ENCODE measurements at regions not wholly inside any gene's neighbourhood (a gene's known extent, or its start where the extent isn't known, plus 50 kb on each side); places are given as distances from the start of the nearest gene placed in this dataset.
"Not testable (repeated sequence)": the region's sequence is repeated elsewhere in the genome, so short reads cannot be mapped to it uniquely, and the experiment has no call there.

DNA sequence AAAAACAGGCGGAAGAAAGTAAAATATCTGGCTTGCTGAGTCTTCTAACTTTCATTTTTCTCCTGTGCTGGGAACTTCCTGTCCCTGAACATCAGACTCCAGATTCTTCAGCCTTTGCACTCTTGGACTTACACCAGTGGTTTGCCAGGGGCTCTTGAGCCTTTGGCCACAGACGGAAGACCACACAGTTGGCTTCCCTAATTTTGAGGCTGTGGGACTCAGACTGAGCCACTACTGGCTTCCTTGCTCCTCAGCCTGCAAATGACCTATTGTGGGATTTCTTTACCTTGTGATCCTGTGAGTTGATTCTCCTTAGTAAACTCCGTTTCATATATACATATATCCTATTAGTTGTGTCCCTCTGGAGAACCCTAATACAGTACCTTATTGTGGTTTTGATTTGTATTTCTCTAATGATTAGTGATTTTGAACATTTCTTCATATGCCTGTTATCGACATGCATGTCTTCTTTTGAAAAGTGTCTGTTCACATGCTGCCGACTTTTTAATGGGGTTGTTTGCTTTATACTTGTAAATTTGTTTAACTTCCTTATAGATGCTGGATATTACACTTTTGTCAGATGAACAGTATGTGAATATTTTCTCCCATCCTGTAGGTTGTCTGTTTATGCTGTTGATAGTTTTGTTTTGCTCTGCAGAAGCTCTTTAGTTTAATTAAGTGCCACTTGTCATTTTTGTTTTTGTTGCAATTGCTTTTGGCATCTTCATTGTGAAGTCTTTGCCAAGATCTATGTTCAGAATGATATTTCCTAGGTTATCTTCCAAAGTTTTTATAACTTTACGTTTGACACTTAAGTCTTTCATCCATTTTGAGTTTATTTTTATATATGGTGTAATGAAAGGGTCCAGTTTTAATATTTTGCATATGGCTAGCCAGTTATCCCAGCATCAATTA lies 348.8 kb upstream of the SETBP1 start:
- no peak for DNase-seq (ENCODE audit: low spot score)

DNA sequence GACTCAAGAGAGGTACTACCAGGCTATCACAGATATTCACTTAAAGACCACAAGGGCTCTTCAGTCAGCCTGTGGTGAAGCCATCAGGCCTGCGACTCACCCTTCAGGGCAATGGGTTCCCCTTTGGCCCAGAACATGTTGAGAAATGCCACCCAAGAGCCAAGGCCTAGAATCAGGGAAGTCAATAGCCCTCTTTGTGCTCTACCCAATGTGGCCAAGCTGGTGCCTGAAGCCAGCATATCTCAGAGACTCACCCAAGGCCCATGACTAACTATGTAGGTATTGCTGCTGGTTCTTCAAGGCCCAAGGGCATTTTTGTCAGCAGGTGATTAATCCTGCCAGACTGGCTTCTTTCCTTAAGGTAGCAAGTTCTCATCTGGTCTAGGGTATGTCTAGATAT lies 338.9 kb upstream of the SETBP1 start:
- DNase-seq (ENCODE audit: low spot score): no peak

- no peak for DNase-seq (ENCODE audit: low spot score)
Measured at GRCh38 chr18:44342162-44342561, 338.5 kb upstream of the SETBP1 start.

DNA sequence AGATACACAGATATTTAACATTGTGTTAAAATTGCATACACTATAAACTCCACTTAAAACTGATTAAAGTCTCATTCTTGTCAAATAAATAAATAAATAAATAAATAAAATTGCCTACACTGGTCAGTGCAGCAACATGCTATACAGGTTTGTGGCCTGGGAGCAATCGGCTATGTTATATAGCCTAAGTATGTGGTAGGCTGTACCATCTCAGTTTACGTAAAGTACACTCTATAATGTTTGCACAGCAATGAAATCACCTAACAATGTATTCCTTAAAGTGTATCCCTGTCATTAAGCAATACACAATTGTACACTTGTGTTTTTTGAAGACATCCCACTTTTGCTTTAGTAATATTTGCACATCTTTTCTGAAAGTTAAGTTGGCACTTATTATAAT lies 337.7 kb upstream of the SETBP1 start:
- no peak for DNase-seq (ENCODE audit: low spot score)

GRCh38 chr18:44343570-44343969 lies 337.1 kb upstream of the SETBP1 start:
- DNase-seq (ENCODE audit: low spot score): no peak

DNA sequence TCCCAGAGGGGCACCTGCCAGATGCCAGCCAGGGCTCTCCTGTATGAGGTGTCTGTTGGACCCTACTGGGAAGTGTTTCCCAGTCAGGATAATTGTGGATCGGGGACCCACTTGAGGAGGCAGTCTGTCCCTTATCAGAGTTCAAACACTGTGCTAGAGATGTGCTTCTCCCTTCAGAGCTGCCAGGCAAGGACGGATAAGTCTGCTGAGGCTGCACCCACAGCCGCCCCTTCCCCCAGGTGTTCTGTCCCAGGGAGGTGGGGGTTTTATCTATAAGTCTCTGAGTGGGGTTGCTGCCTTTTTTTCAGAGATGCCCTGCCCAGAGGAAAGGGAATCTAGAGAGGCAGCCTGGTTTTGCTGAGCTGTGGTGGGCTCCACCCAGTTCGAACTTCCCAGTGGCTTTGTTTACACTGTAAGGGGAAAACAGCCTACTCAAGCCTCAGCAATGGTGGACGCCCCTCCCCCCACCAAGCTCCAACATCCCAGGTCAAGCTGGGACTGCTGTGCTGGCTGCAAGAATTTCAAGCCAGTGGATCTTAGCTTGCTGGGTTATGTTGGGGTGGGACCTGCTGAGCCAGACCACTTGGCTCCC lies 324.0 kb upstream of the SETBP1 start:
- DNase-seq (ENCODE audit: low spot score): no peak

DNA sequence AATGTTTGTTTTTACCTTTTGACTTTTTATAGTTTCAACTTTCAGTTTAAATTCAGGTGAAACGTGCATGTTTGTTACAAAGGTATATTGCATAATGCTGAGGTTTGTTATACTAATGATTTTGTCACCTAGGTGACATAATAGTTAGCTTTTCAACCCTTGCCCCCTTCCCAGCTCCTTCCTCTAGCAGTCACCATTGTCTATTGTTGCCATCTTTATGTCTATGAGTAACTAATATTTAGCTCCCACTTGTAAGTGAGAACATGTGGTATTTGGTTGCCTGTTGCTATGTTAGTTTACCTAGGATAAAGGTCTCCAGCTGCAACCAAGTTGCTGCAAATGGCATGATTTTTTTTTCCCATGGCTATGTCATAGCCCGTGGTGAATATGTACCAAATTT lies 322.3 kb upstream of the SETBP1 start:
- DNase-seq (ENCODE audit: low spot score): no peak

GRCh38 chr18:44359741-44360140 lies 320.9 kb upstream of the SETBP1 start:
- DNase-seq (ENCODE audit: low spot score): not testable (repeated sequence)

DNA sequence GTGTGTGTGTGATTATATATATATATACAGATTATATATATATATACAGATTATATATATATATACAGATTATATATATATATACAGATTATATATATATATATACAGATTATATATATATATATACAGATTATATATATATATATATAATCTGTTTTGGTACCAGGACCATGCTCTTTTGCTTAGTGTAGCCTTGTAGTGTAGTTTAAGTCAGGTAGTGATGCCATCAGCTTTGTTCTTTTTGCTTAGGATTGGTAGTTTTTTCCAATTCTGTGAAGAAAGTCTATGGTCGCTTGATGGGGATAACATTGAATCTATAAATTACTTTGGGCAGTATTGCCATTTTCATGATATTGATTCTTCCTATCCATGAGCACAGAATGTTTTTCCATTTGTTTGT lies 318.5 kb upstream of the SETBP1 start:
- DNase-seq (ENCODE audit: low spot score): not testable (repeated sequence)

DNA sequence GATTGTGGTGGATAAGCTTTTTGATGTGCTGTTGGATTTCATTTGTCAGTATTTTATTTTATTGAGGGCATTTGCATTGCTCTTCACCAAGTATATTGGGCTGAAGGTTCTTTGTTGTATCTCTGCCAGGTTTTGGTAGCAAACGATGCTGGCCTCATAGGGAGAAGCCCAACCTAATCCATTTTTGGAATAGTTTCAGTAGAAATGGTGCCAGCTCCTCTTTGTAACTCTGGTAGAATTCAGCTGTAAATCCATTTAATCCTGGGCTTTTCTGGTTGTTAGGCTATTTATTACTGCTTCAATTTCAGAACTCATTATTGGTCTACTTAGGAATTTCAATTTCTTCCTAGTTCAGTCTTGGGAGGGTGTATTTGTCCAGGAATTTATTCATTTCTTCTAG lies 309.8 kb upstream of the SETBP1 start:
- DNase-seq (ENCODE audit: low spot score): no peak

DNA sequence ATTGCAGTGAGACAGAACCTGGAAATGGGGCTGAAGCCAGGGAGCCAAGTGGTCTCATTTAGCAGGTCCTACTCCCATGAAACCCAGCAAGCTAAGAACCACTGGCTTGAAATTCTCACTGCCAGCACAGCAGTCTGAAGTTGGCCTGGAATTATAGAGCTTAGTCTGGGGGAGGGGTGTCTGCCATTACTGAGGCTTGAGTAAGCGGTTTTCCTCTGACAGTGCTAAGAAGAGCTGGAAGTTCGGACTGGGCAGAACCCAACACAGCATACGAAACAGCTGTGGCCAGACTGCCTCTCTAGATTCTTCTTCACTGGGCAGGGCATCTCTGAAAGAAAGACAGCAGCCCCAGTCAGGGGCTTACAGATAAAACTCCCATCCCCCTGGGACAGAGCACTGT lies 305.7 kb upstream of the SETBP1 start:
- no peak for DNase-seq (ENCODE audit: low spot score)

- no peak for DNase-seq (ENCODE audit: low spot score)
Measured at GRCh38 chr18:44386401-44386800, 294.3 kb upstream of the SETBP1 start.

- no peak for DNase-seq (ENCODE audit: low spot score)
Measured at GRCh38 chr18:44388329-44388728, 292.4 kb upstream of the SETBP1 start.

- no peak for DNase-seq (ENCODE audit: low spot score)
Measured at GRCh38 chr18:44392933-44393332, 287.8 kb upstream of the SETBP1 start.

DNA sequence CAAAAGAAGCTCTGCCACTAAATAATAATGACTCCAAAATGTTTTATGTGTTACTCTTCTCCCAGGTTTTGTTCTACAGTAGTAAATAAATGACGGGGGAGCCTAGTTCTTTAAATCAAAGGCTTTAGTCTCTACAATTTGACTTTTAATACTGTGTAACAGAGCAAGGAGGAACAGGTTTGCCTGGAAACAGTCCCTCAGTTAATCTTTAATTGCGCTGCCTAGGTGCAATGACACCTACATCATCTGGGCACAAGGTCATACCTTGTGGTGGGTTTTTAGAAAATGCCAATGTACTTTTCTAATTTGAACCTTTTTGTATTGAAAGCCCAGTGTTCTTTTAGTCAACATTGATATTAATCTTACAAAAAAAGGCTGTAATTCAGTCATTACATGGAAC lies 287.3 kb upstream of the SETBP1 start:
- no peak for DNase-seq (ENCODE audit: low spot score)

- DNase-seq (ENCODE audit: low spot score): no peak
Measured at GRCh38 chr18:44396550-44396949, 284.1 kb upstream of the SETBP1 start.

DNA sequence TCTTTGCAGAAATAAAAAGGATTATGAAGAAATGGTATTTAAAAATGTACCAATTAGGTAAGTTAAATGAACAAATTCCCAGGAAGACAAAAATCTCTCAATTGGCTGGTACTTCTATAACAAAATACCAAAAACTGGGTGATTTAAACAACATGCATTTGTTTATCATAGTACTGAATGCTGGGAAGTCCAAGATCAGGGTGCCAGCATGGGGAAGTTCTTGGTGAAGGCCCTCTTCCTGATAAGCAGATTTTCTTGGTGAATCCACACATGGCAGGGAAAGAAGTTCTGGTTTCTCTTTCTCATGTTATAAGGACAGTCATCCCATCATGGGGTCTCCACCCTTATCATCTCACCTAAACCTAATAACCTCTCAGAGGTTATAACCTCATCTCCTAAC lies 271.6 kb upstream of the SETBP1 start:
- no peak for DNase-seq (ENCODE audit: low spot score)

DNA sequence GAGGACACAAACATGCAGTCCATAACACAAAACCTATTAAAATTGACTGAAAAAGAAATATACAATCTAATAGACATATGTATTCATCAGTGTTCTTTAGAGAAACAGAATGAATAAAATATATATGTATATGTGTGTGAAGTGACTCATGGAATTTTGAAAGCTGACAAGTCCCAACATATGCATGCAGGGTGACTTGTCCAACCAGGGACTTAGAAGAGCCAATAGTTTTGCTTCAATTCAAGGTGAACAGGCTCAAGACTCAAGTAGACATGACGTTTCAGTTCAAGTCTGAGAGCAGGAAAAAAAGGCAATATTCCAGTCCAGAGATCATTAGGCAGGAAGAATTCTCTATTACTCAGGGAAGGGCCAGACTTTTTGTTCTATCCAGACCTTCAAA lies 271.2 kb upstream of the SETBP1 start:
- DNase-seq (ENCODE audit: low spot score): no peak

DNA sequence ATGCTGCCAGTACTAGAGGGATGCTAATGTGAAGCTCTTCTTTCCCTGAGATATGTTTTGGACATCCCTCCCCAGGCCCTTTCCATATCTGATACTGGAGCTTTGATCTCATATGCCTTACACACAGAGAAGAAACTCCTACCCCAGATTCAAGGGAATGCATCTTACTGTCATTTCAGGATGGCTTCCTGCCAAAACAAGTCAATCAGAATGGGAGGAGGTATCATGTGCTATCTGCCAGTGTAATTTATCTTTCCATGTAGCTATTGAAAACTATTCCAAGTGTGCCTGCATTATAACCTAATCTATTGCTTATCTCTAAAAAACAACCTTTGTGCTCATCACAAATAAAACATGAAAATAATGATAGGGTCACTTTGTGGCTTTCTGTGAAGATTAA lies 269.9 kb upstream of the SETBP1 start:
- no peak for DNase-seq (ENCODE audit: low spot score)

GRCh38 chr18:44411262-44411905 lies 269.3 kb upstream of the SETBP1 start:
- no peak for DNase-seq (ENCODE audit: low spot score)

DNA sequence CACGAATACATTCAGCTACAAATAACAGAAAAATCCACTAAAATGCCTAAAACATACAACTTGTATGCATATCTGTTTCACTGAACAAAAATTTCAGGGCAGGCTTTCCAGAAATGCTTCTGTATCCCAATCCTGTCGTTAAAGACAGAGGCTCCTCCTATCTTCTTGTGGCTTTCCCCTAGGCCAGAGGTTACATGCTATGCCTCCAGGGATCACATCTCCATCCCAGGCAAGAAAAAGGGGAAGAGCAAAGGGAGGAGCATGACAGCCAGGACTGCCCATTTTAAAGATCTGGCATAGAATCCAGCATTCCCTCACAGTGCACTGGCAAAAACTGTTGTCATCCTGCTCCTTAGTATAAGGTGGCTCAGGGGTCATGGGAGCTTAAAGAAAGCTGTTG lies 268.7 kb upstream of the SETBP1 start:
- DNase-seq (ENCODE audit: low spot score): no peak

DNA sequence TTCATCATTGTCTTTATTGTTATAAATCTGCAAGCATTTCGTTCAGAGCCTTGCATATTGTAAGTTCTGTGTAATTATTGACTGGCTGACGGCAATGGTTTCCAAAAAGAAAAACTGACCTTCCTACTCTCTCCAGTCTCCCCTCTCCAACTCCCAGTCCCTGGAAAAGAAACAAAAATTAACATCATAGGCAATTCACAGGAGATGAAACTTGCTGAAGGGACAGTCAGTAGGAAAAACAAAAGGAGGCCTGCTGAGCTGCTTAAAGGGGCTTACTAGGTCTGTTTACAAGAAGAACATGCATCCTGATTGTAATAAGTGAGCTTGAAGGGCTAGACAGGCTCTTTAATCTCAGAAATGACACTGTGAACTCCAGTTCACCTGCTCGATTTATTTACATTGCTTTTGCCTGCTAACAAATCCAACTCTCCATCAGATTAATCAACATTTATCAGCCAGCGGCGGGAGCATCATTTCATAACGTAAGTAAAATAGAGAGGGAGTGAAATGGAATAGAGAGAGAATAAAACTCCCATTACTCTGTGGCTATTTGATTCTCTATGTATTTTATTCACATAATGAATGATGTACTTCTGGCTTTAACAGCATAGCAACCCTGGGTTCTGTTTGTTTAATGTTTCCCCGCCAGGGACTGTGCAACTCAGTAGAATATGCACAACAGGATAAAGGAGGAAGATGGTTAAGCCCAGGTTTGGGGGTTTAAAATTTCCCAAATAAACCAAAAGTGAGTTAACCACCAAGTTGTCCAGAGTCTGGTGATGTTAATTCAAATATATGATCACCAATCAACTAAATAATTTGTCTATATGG lies 256.7 kb upstream of the SETBP1 start:
- DNase-seq (ENCODE audit: low spot score): no peak

All from pons (tissue), 1 donor.